Gastroesophageal sphincter (tissue), 3 donors: ENCODE measurements at regions not wholly inside any gene's neighbourhood (a gene's known extent, or its start where the extent isn't known, plus 50 kb on each side); places are given as distances from the start of the nearest gene placed in this dataset.

Experiments used
- POLR2AphosphoS5 ChIP-seq: sonication (generic); formaldehyde crosslinking; IDR thresholded peaks from one replicate; pipeline ENCODE4 v1.6.1; 2017; ENCODE audit warnings: antibody characterized with exemption
- TF ChIP-seq, protein P1 (sequence below), 4 experiments: fragments of 200-600 bp in 2 of 4; fragments of 450-650 bp in 2 of 4; sonication (generic) in 1 of 4; IDR thresholded peaks; one replicate each; pipeline ENCODE4 v1.5.1; 2017 to 2019; ENCODE audit warnings: antibody characterized with exemption in 4 of 4, mild to moderate bottlenecking in 2 of 4, moderate library complexity in 2 of 4

DNA sequence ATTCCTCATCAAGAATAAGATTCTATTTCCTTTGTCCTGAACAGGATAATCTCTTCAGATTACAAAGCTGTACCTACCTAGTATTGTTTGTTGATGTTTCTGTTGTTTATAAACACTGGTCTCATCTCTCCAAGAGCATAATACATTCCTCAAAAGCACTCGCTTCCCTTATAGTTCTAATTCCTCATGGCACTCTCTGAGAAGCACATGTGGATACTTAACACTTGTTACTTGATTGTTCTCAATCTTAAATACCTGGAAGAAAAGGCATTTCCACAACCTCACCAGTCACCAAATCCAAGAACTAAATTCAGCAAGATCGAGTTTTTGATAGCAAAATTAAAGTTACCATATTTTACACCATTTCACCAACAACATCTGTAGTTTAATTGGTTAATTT, 145.9 kb upstream of the DUSP10 start:
- TF ChIP-seq, protein P1, sequence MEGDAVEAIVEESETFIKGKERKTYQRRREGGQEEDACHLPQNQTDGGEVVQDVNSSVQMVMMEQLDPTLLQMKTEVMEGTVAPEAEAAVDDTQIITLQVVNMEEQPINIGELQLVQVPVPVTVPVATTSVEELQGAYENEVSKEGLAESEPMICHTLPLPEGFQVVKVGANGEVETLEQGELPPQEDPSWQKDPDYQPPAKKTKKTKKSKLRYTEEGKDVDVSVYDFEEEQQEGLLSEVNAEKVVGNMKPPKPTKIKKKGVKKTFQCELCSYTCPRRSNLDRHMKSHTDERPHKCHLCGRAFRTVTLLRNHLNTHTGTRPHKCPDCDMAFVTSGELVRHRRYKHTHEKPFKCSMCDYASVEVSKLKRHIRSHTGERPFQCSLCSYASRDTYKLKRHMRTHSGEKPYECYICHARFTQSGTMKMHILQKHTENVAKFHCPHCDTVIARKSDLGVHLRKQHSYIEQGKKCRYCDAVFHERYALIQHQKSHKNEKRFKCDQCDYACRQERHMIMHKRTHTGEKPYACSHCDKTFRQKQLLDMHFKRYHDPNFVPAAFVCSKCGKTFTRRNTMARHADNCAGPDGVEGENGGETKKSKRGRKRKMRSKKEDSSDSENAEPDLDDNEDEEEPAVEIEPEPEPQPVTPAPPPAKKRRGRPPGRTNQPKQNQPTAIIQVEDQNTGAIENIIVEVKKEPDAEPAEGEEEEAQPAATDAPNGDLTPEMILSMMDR (IDR thresholded peaks at IDR 0.05): no peak
- no peak for TF ChIP-seq POLR2AphosphoS5
